KMS-11 (cell line): ENCODE measurements at regions not wholly inside any gene's neighbourhood (a gene's known extent, or its start where the extent isn't known, plus 50 kb on each side); places are given as distances from the start of the nearest gene placed in this dataset.

Experiments
- H2AFZ ChIP-seq: fragments of 200-600 bp; sonication (generic); 2 replicates; pipeline ENCODE4 v1.6.1; 2016; ENCODE audit warnings: antibody characterized with exemption, mixed run types, low read depth
- H3K27ac ChIP-seq: fragments of 200-600 bp; sonication (generic); 2 replicates; pipeline ENCODE4 v1.6.1; 2016; ENCODE audit warnings: mild to moderate bottlenecking, mixed run types
- H3K27me3 ChIP-seq: fragments of 200-600 bp; sonication (generic); 2 replicates; pipeline ENCODE4 v1.6.1; 2017; ENCODE audit warnings: mild to moderate bottlenecking, low read depth, mixed run types, moderate library complexity; ENCODE audit not compliant: insufficient read depth
- H3K36me3 ChIP-seq: fragments of 200-600 bp; sonication (generic); 2 replicates; pipeline ENCODE4 v1.6.1; 2017; ENCODE audit warnings: mild to moderate bottlenecking, mixed run types; ENCODE audit not compliant: insufficient read depth
- H3K4me1 ChIP-seq: fragments of 200-600 bp; sonication (generic); 2 replicates; pipeline ENCODE4 v1.6.1; 2016; ENCODE audit warnings: mild to moderate bottlenecking, low read depth, mixed run types; ENCODE audit not compliant: poor library complexity, severe bottlenecking
- H3K4me2 ChIP-seq: fragments of 200-600 bp; sonication (generic); 2 replicates; pipeline ENCODE4 v1.7.0; 2016; ENCODE audit warnings: mild to moderate bottlenecking, mixed run types
- H3K4me3 ChIP-seq: fragments of 200-600 bp; sonication (generic); IDR thresholded peaks from 2 replicates; pipeline ENCODE4 v1.6.1; 2017; ENCODE audit warnings: low read depth, low read length, mixed read lengths; ENCODE audit not compliant: insufficient read depth
- H3K79me2 ChIP-seq: fragments of 200-600 bp; sonication (generic); 2 replicates; pipeline ENCODE4 v1.6.1; 2016; ENCODE audit warnings: low read depth, mixed run types; ENCODE audit not compliant: insufficient read depth
- H3K9ac ChIP-seq: fragments of 200-600 bp; sonication (generic); 2 replicates; pipeline ENCODE4 v1.6.1; 2016; ENCODE audit warnings: mild to moderate bottlenecking, mixed run types
- H4K20me1 ChIP-seq: fragments of 200-600 bp; sonication (generic); 2 replicates; pipeline ENCODE4 v1.6.1; 2016; ENCODE audit warnings: mild to moderate bottlenecking, mixed run types; ENCODE audit not compliant: insufficient read depth
- CTCF ChIP-seq: fragments of 200-600 bp; sonication (generic); conservative IDR thresholded peaks from 2 replicates; pipeline ENCODE4 v1.6.1; 2017; ENCODE audit warnings: low read depth, mild to moderate bottlenecking, antibody characterized with exemption, low read length, moderate library complexity, mixed read lengths

- no peaks in the 10 kb centered on the region for H3K36me3 ChIP-seq
- no peaks in the 10 kb centered on the region for H3K27me3 ChIP-seq
- H3K79me2 ChIP-seq: no peaks in the 10 kb centered on the region
- H3K4me2 ChIP-seq: no peak overlapping the region
- H2AFZ ChIP-seq: no peak overlapping the region
- H3K27ac ChIP-seq: no peak overlapping the region
- peaks cover 8% of the 10 kb centered on the region for H3K4me1 ChIP-seq
- no peak for TF ChIP-seq CTCF
- H3K4me3 ChIP-seq: no peak overlapping the region
- H4K20me1 ChIP-seq: no peaks in the 10 kb centered on the region
- no peak overlapping the region for H3K9ac ChIP-seq
Observed at GRCh38 chr13:85420136-85420535, 379.1 kb downstream of the SLITRK6 start.

- Histone ChIP-seq H3K27me3 (no peaks in the 10 kb centered on the region), H3K27ac (no peak overlapping the region), H2AFZ (no peak overlapping the region), H3K4me2 (no peak overlapping the region), H3K4me3 (no peak overlapping the region), H3K9ac (no peak overlapping the region), H3K36me3 (no peaks in the 10 kb centered on the region), H3K4me1 (peaks cover 8% of the 10 kb centered on the region), H4K20me1 (no peaks in the 10 kb centered on the region), H3K79me2 (no peaks in the 10 kb centered on the region)
- no peak for TF ChIP-seq CTCF
Observed at GRCh38 chr13:85419611-85420010, 379.6 kb downstream of the SLITRK6 start.

- Histone ChIP-seq H3K4me3 (no peak overlapping the region), H3K27me3 (no peaks in the 10 kb centered on the region), H3K9ac (no peak overlapping the region), H2AFZ (peak overlapping the region; percentile 67; the same call in 1 of the 2 replicates), H4K20me1 (no peaks in the 10 kb centered on the region), H3K79me2 (no peaks in the 10 kb centered on the region), H3K27ac (no peak overlapping the region), H3K4me1 (peaks cover 8% of the 10 kb centered on the region), H3K36me3 (no peaks in the 10 kb centered on the region), H3K4me2 (peak overlapping the region; percentile 84)
- TF ChIP-seq CTCF: no peak
Observed at GRCh38 chr13:85417807-85418206, 381.4 kb downstream of the SLITRK6 start.

GRCh38 chr13:85413664-85414063 is 385.6 kb downstream of the SLITRK6 start:
- H3K27me3 ChIP-seq: no peaks in the 10 kb centered on the region
- no peak for TF ChIP-seq CTCF
- no peaks in the 10 kb centered on the region for H3K79me2 ChIP-seq
- no peak overlapping the region for H3K9ac ChIP-seq
- no peak overlapping the region for H2AFZ ChIP-seq
- no peak overlapping the region for H3K4me3 ChIP-seq
- H3K4me2 ChIP-seq: no peak overlapping the region
- H4K20me1 ChIP-seq: no peaks in the 10 kb centered on the region
- H3K4me1 ChIP-seq: peaks cover 7% of the 10 kb centered on the region
- H3K36me3 ChIP-seq: no peaks in the 10 kb centered on the region
- H3K27ac ChIP-seq: no peak overlapping the region
